Activated CD8-positive, alpha-beta T cell treated with anti-CD3 and anti-CD28 coated beads for 36 hours (primary cell): ENCODE measurements at regions not wholly inside any gene's neighbourhood (a gene's known extent, or its start where the extent isn't known, plus 50 kb on each side); places are given as distances from the start of the nearest gene placed in this dataset.

ENCODE experiments used
- ATAC-seq: fragments of 200-7000 bp; cut with Tn5 transposase; one replicate; pipeline ENCODE4 v1.10.0; 2021; ENCODE audit warnings: mild to moderate bottlenecking, moderate library complexity
- CTCF ChIA-PET: fragments of 350-600 bp; sonication (Branson Sonifier 250); formaldehyde crosslinking; loops from one replicate; lab custom pipeline; 2021; ENCODE audit warnings: antibody characterized with exemption; lab: Charles Lee
- POLR2A ChIA-PET: fragments of 350-600 bp; sonication (Branson Sonifier 250); formaldehyde crosslinking; loops from one replicate; lab custom pipeline; 2021; ENCODE audit warnings: antibody characterized with exemption; lab: Charles Lee
- DNase-seq: peaks from one replicate; pipeline ENCODE4 v3.0.0-alpha.2; 2020
- H3K27ac Mint-ChIP-seq: one replicate; pipeline ENCODE4 v1.8.0; 2021; ENCODE audit warnings: mild to moderate bottlenecking, mixed read lengths
- H3K27me3 Mint-ChIP-seq: one replicate; pipeline ENCODE4 v1.8.0; 2021; ENCODE audit warnings: mixed read lengths
- H3K36me3 Mint-ChIP-seq: one replicate; pipeline ENCODE4 v1.8.0; 2021; ENCODE audit warnings: low read depth, mixed read lengths
- H3K4me1 Mint-ChIP-seq: one replicate; pipeline ENCODE4 v1.8.0; 2021; ENCODE audit warnings: low read depth, mixed read lengths
- H3K4me3 Mint-ChIP-seq: one replicate; pipeline ENCODE4 v1.8.0; 2021; ENCODE audit warnings: mild to moderate bottlenecking, moderate library complexity, mixed read lengths
- H3K9me3 Mint-ChIP-seq: one replicate; pipeline ENCODE4 v1.8.0; 2021; ENCODE audit warnings: mixed read lengths
- CTCF ChIP-seq: fragments of 200-600 bp; IDR thresholded peaks from one replicate; pipeline ENCODE4 v1.8.0; 2022; ENCODE audit warnings: antibody characterized with exemption, mild to moderate bottlenecking
- intact Hi-C: fragments of 100-400 bp; cut with micrococcal nuclease; formaldehyde crosslinking; loops from one replicate; pipeline ENCODE4 v1.10.0; 2022

DNA sequence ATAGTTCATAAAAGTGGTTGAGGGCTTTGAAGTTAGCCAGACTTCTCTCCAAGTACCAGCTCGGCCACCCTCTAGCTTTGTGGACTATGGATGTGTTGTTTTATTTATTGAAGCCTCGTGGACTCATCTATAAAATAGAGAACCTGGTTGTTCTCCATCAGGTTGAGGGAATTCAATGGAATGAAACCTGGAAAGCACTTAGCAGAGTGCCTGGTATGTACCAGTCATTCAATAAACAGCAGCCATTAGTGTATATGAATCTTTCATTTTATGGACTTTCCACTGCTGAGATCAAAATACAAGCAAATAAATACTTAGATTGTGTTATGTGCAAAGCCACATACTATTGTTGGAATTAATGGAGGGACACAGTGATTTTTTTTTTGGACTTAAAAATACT lies 206.8 kb downstream of the SOX4 start:
- no peaks in the 10 kb centered on the region for H3K36me3 Mint-ChIP-seq
- TF ChIP-seq CTCF, result no peak
- H3K4me3 Mint-ChIP-seq, result no peak overlapping the region
- DNase-seq, result no peak
- H3K27me3 Mint-ChIP-seq, result no peaks in the 10 kb centered on the region
- no peak for ATAC-seq
- H3K9me3 Mint-ChIP-seq, result no peaks in the 10 kb centered on the region
- POLR2A ChIA-PET, result no interaction called here
- CTCF ChIA-PET, result no interaction called here
- intact Hi-C loops, result no loop called here
- no peaks in the 10 kb centered on the region for H3K4me1 Mint-ChIP-seq
- no peak overlapping the region for H3K27ac Mint-ChIP-seq

GRCh38 chr6:21800948-21801438 lies 207.4 kb downstream of the SOX4 start:
- POLR2A ChIA-PET, result no interaction called here
- Mint-ChIP-seq H3K27ac (no peak overlapping the region), H3K4me1 (no peaks in the 10 kb centered on the region), H3K9me3 (no peaks in the 10 kb centered on the region), H3K4me3 (no peak overlapping the region), H3K36me3 (no peaks in the 10 kb centered on the region), H3K27me3 (no peaks in the 10 kb centered on the region)
- no peak for TF ChIP-seq CTCF
- intact Hi-C loops, result no loop called here
- ATAC-seq, result no peak
- CTCF ChIA-PET, result no interaction called here
- no peak for DNase-seq

DNA sequence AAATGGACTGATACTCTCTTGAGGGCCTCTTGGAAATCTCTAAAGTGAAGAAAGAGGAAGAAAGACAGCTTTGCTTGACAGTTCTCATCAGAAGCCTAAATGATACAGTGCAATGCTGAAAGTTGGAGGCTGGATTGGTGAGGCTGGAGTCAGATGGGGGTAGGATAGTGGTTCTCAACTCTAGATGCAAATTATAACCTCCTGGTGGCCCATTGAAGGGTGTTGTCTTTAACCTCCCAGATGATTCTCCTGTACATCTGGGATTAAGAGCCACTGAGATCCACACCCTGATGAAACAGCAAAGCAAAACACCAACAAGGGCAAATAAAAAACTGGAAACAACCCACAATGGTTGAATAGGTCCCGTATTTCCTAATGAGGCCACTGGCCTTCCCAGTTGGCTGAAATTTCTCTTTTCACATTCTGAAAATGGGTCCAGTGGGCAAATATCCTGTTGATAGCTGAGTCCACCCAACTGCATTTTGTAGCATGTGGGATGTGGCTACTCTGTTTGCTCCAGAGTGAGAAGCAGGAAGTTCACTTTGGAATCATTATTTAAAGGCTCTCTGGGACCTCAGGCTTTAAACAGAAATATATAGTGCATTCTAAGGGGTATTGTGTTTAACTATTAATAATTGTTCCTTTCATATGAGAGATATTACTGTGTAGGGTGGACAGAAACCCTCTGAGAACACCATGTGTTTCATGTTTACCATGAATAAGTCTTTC lies 208.1 kb downstream of the SOX4 start:
- intact Hi-C loops, result no loop called here
- POLR2A ChIA-PET, result no interaction called here
- no peak for TF ChIP-seq CTCF
- H3K4me3 Mint-ChIP-seq, result no peak overlapping the region
- H3K27ac Mint-ChIP-seq, result no peak overlapping the region
- H3K9me3 Mint-ChIP-seq, result no peaks in the 10 kb centered on the region
- no peaks in the 10 kb centered on the region for H3K36me3 Mint-ChIP-seq
- H3K27me3 Mint-ChIP-seq, result no peaks in the 10 kb centered on the region
- CTCF ChIA-PET, result no interaction called here
- H3K4me1 Mint-ChIP-seq, result no peaks in the 10 kb centered on the region
- DNase-seq (no peak), ATAC-seq (no peak)

- ChIA-PET CTCF (no interaction called here), POLR2A (no interaction called here)
- no peak overlapping the region for H3K27ac Mint-ChIP-seq
- no peaks in the 10 kb centered on the region for H3K9me3 Mint-ChIP-seq
- H3K27me3 Mint-ChIP-seq, result no peaks in the 10 kb centered on the region
- ATAC-seq (no peak), DNase-seq (no peak)
- no peaks in the 10 kb centered on the region for H3K4me1 Mint-ChIP-seq
- intact Hi-C loops, result no loop called here
- no peak overlapping the region for H3K4me3 Mint-ChIP-seq
- no peaks in the 10 kb centered on the region for H3K36me3 Mint-ChIP-seq
- no peak for TF ChIP-seq CTCF
Observed at GRCh38 chr6:21802175-21802822, 208.7 kb downstream of the SOX4 start.

DNA sequence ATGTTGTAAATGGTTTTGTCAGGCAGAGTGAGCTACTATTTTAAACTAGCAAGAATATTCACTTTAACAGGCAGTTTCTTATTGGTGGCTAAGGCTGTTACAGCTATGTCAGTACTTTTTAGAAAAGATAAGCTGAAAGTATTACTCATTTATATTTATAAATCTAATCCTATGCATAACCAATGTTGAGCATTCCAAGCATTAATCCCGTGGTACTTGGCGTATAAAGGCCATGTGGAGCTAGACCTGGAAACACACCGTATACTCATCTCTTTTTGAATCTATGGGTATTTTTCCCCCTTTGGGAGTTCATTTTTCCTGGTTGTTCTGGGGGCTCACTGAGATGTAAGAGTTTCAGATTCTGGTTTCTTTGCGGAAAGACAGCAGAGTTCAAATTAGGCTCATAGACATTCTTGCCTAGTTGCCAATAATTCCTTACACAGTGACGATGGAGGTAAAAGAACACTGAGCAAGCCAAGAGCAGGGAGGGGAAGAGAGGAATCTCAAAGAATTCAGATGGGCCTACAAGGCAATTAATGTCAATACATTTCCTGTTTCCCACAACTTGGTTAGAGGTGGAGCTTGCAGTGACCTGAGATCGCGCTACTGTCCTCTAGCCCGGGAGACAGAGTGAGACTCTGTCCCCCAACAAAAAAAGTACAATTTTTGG lies 211.5 kb downstream of the SOX4 start:
- Mint-ChIP-seq H3K9me3 (no peaks in the 10 kb centered on the region), H3K4me3 (no peak overlapping the region), H3K27me3 (no peaks in the 10 kb centered on the region), H3K36me3 (no peaks in the 10 kb centered on the region), H3K4me1 (no peaks in the 10 kb centered on the region), H3K27ac (no peak overlapping the region)
- TF ChIP-seq CTCF, result no peak
- ChIA-PET POLR2A (no interaction called here), CTCF (no interaction called here)
- intact Hi-C loops, result no loop called here
- DNase-seq, result no peak
- no peak for ATAC-seq
